NB4 (cell line): ENCODE measurements at regions not wholly inside any gene's neighbourhood (a gene's known extent, or its start where the extent isn't known, plus 50 kb on each side); places are given as distances from the start of the nearest gene placed in this dataset.
"Not testable (repeated sequence)": the region's sequence is repeated elsewhere in the genome, so short reads cannot be mapped to it uniquely, and the experiment has no call there.

Source experiments
- DNase-seq: peaks from one replicate; pipeline ENCODE4 v3.0.0; 2010; ENCODE audit warnings: low read depth
- H3K4me3 ChIP-seq: one replicate; pipeline ENCODE4 v1.5.1; 2011; ENCODE audit warnings: mild to moderate bottlenecking, low read depth, low read length, moderate library complexity
- CTCF ChIP-seq: IDR thresholded peaks from one replicate; pipeline ENCODE4 v1.5.1; 2012; ENCODE audit warnings: low read depth, low read length
- MAX ChIP-seq: IDR thresholded peaks from 2 replicates; pipeline ENCODE4 v1.6.1; 2011; ENCODE audit warnings: low read depth, low read length
- MYC ChIP-seq: IDR thresholded peaks from 2 replicates; pipeline ENCODE4 v1.6.1; 2011; ENCODE audit warnings: low read depth, low read length
- POLR2A ChIP-seq: IDR thresholded peaks from 2 replicates; pipeline ENCODE4 v1.6.1; 2011; ENCODE audit warnings: mild to moderate bottlenecking; ENCODE audit not compliant: insufficient read length; ENCODE audit errors: extremely low read depth

- no peak overlapping the region for H3K4me3 ChIP-seq
- no peak for DNase-seq
- no peak for TF ChIP-seq POLR2A
- no peak for TF ChIP-seq CTCF
- no peak for TF ChIP-seq MYC
- no peak for TF ChIP-seq MAX
These were observed 52.4 kb upstream of the ITGB1 start for GRCh38 chr10:33010132-33011037.

GRCh38 chr10:33009244-33010131 is 51.5 kb upstream of the ITGB1 start:
- no peak for DNase-seq
- no peak overlapping the region for H3K4me3 ChIP-seq
- TF ChIP-seq CTCF (no peak), MAX (no peak), POLR2A (no peak), MYC (no peak)

- DNase-seq, result peak; percentile 70
- no peak for TF ChIP-seq MAX
- peak; percentile 81 for TF ChIP-seq CTCF
- no peak for TF ChIP-seq POLR2A
- TF ChIP-seq MYC, result no peak
- H3K4me3 ChIP-seq, result no peak overlapping the region
These were observed 50.6 kb upstream of the ITGB1 start for GRCh38 chr10:33008499-33009243.

GRCh38 chr10:33007731-33008381 is 49.8 kb upstream of the ITGB1 start:
- not testable (repeated sequence) for DNase-seq, H3K4me3 ChIP-seq
